C4-2B (cell line): ENCODE measurements at regions not wholly inside any gene's neighbourhood (a gene's known extent, or its start where the extent isn't known, plus 50 kb on each side); places are given as distances from the start of the nearest gene placed in this dataset.

Experiments used
- H3K27ac ChIP-seq: fragments of 450-650 bp; 2 replicates; pipeline ENCODE4 v1.5.1; 2017
- ZFX ChIP-seq: fragments of 450-650 bp; IDR thresholded peaks from 2 replicates; pipeline ENCODE4 v1.6.1; 2017
- TF ChIP-seq, protein P1 (sequence below): fragments of 450-650 bp; conservative IDR thresholded peaks from 2 replicates; pipeline ENCODE4 v1.5.1; 2017; ENCODE audit warnings: mild to moderate bottlenecking

DNA sequence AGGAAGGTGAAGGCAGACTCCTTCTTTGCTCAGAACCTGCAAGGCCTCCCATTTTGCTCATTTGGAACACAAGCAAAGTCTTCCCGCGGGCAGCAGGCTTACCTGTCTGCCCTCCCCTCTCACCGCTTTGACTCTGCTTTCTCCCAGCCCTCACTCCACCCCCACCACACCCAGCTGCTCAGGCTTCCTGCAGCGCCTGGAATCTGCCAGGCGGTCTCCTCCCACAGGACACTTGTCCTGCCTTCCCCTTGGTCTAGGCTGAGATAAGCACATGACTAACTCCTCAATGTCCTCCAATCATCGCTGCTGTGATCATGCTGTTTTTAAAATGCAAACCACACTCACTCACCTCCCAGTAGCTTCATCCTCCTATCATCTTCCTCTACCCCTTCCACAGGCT is 430.0 kb downstream of the ZNF516 start:
- no peak overlapping the region for H3K27ac ChIP-seq
- TF ChIP-seq, protein P1, sequence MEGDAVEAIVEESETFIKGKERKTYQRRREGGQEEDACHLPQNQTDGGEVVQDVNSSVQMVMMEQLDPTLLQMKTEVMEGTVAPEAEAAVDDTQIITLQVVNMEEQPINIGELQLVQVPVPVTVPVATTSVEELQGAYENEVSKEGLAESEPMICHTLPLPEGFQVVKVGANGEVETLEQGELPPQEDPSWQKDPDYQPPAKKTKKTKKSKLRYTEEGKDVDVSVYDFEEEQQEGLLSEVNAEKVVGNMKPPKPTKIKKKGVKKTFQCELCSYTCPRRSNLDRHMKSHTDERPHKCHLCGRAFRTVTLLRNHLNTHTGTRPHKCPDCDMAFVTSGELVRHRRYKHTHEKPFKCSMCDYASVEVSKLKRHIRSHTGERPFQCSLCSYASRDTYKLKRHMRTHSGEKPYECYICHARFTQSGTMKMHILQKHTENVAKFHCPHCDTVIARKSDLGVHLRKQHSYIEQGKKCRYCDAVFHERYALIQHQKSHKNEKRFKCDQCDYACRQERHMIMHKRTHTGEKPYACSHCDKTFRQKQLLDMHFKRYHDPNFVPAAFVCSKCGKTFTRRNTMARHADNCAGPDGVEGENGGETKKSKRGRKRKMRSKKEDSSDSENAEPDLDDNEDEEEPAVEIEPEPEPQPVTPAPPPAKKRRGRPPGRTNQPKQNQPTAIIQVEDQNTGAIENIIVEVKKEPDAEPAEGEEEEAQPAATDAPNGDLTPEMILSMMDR, result no peak
- TF ChIP-seq ZFX, result no peak

DNA sequence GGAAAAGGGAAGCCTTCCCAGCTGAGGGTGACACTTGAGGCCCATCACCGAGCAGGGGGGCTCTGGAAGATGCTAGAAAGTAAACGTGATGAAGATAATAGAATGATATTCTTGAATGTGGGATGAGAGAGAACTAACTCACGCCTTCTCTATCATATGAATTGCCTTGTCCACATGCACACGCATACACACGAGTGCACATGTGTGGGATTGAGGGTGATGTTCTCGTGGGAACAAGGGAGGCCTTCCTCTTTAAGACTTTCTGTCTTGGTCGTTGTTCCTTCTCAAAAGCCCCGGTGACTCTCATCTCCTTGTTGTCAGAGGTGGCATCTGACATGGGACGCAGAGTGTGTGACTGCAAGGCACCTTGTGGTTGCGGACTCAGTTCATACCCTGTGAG is 436.9 kb downstream of the ZNF516 start:
- TF ChIP-seq, protein P1, result no peak
- TF ChIP-seq ZFX, result no peak
- H3K27ac ChIP-seq, result no peak overlapping the region

DNA sequence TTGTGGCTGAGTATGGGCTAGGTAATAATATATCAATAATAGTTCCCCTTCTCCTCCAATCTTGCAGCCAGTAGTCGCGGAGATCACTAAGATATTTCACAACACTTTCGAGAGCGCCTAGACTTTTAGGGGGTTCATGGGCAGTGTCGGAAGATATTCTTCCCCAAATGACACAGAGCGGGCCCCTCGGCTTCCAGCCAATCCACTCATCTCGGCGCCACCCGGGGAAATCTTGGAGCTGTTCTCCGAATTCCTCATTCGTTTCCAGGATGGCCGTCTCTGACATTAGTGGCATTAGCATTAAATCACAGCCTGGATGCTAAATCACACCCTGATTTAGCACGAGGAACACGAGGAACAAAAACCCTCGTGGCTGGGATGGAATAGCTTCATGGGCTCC is 437.7 kb downstream of the ZNF516 start:
- H3K27ac ChIP-seq, result no peak overlapping the region
- no peak for TF ChIP-seq ZFX
- TF ChIP-seq, protein P1, result no peak

DNA sequence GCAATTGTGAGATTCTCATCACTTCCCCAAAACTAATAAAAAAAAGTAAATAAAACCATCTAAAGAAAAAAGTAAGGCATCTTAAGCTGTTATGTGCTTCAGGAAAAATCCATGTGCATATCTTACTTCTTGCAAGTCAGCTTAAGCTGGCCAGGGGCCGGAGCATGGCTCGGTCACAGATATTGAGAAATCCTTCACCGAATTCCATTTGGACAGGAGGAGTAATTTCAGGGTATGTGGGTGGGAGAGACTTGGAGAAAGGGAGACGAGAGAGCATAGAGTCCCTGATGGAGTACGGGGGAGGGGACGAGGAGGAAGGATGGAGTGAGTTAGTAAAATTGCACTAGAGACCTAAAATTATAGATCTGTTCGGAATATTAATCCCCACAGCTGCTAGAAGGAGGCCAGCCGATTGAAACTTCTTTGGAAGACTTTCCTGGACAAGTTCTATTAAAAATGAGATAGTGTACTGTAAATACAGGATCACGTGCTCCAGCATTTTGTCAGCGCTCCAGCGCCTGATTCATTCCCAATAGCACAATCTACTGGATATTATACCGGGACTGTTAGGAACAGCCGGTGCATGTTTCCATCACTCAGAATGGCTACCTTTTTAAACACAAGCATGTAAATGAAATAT is 438.5 kb downstream of the ZNF516 start:
- TF ChIP-seq, protein P1, result no peak
- TF ChIP-seq ZFX, result no peak

DNA sequence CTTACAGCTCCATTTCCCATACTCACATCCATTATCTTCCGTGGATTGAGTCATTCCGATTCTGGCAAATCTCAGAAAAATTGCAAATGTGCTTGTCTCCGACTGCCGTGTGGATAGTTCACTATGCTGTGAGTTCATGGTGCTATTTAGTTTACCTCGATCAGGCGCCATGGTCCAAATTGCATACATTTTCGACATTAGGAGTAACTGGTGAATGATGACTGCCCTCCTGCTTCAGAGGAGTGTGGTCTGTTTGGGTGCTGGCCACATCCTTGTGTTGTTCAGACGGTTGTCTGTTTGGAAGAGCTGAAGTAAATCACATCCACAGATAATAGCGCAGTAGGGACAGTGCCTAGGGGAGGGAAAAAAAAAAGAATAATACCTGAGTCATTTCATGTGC is 439.5 kb downstream of the ZNF516 start:
- TF ChIP-seq, protein P1, result no peak
- TF ChIP-seq ZFX, result no peak
- no peak overlapping the region for H3K27ac ChIP-seq

More for the DNA sequence above, 438.5 kb downstream of the ZNF516 start:
- no peak overlapping the region for H3K27ac ChIP-seq

DNA sequence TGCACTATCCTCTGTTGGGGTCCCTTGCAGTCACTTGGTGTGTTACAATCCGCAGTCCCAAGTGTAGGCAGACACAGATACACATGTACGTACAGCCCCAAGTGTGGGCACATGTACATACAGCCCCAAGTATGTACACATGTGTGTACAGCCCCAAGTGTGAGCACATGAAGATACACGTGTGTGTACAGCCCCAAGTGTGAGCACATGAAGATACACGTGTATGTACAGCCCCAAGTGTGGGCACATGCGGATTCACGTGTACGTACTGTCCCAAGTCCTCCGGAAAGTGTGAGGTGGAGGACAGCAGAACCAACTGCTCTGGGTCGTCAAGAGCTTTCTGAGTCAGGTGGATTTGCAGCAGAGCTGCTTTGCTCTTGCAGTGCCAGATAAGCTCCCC is 440.0 kb downstream of the ZNF516 start:
- no peak overlapping the region for H3K27ac ChIP-seq
- no peak for TF ChIP-seq ZFX
- TF ChIP-seq, protein P1, result no peak

DNA sequence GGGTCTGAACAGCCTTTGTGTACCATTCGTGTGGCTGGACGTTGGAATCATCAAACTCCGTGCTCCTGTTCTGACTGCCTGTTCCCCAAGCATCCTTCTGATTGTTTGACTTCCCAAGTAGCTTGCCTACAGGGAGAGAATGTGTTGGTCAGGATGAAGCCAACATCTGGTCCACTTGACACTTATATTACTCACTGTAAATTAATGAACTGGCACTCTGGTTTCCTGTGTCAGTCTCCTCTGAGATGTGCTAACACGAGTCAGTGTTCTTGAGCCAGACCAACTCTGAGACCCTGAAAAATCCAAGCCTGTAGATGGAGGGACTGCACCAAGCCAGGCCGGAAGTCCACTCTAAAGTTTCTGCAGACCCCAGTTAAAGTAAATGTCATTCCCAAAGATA is 440.9 kb downstream of the ZNF516 start:
- no peak overlapping the region for H3K27ac ChIP-seq
- no peak for TF ChIP-seq ZFX
- TF ChIP-seq, protein P1, result no peak
